ENCODE measurements at regions not wholly inside any gene's neighbourhood (a gene's known extent, or its start where the extent isn't known, plus 50 kb on each side); places are given as distances from the start of the nearest gene placed in this dataset.
A peak's percentile ranks its signal among the peaks of the same experiment; 100 is the strongest.

- no peak for DNase-seq
Observed at GRCh38 chr6:105509506-105510331, 106.8 kb upstream of the PREP start.

GRCh38 chr6:105507811-105508210 lies 104.9 kb upstream of the PREP start:
- no peak for DNase-seq

GRCh38 chr6:105504706-105505105 lies 101.8 kb upstream of the PREP start:
- no peak for DNase-seq

GRCh38 chr6:105503641-105504040 lies 100.8 kb upstream of the PREP start:
- no peak for DNase-seq

- no peak for DNase-seq
Observed at GRCh38 chr6:105501826-105502344, 99.0 kb upstream of the PREP start.

GRCh38 chr6:105501246-105501645 lies 98.4 kb upstream of the PREP start:
- no peak for DNase-seq

GRCh38 chr6:105500693-105501092 lies 97.8 kb upstream of the PREP start:
- no peak for DNase-seq

GRCh38 chr6:105499931-105500330 lies 97.0 kb upstream of the PREP start:
- DNase-seq, result peak; percentile 56

GRCh38 chr6:105499136-105499870 lies 96.4 kb upstream of the PREP start:
- DNase-seq, result no peak

- no peak for DNase-seq
Observed at GRCh38 chr6:105497549-105497948, 94.7 kb upstream of the PREP start.

GRCh38 chr6:105495515-105495914 lies 92.6 kb upstream of the PREP start:
- DNase-seq, result no peak

GRCh38 chr6:105494688-105495087 lies 91.8 kb upstream of the PREP start:
- DNase-seq, result no peak

- DNase-seq, result no peak
Observed at GRCh38 chr6:105493736-105494135, 90.9 kb upstream of the PREP start.

GRCh38 chr6:105492706-105493673 lies 90.1 kb upstream of the PREP start:
- DNase-seq, result peak; percentile 20

GRCh38 chr6:105489216-105489530 lies 86.3 kb upstream of the PREP start:
- peak; percentile 73 for DNase-seq

- DNase-seq, result peak; percentile 68
Observed at GRCh38 chr6:105488516-105489215, 85.8 kb upstream of the PREP start.

- DNase-seq, result peak; percentile 37
Observed at GRCh38 chr6:105487040-105487790, 84.3 kb upstream of the PREP start.

- DNase-seq, result no peak
Observed at GRCh38 chr6:105485456-105485855, 82.6 kb upstream of the PREP start.

GRCh38 chr6:105484238-105485161 lies 81.6 kb upstream of the PREP start:
- peak; percentile 75 for DNase-seq

GRCh38 chr6:105483492-105483891 lies 80.6 kb upstream of the PREP start:
- DNase-seq, result no peak

All from suppressor macrophage treated with lipopolysaccharide for 4 hours (primary cell).